ENCODE measurements at regions not wholly inside any gene's neighbourhood (a gene's known extent, or its start where the extent isn't known, plus 50 kb on each side); places are given as distances from the start of the nearest gene placed in this dataset.

- Histone ChIP-seq H3K36me3 (no peaks in the 10 kb centered on the region), H3K9me3 (ENCODE audit: low read depth) (no peaks in the 10 kb centered on the region), H3K4me1 (ENCODE audit: low read depth) (no peaks in the 10 kb centered on the region), H3K4me3 (no peak overlapping the region), H3K27ac (no peak overlapping the region), H3K27me3 (no peaks in the 10 kb centered on the region)
- no peak for DNase-seq (ENCODE audit: low read depth in 1 of 2, low spot score in 1 of 2)
- TF ChIP-seq, protein P1, sequence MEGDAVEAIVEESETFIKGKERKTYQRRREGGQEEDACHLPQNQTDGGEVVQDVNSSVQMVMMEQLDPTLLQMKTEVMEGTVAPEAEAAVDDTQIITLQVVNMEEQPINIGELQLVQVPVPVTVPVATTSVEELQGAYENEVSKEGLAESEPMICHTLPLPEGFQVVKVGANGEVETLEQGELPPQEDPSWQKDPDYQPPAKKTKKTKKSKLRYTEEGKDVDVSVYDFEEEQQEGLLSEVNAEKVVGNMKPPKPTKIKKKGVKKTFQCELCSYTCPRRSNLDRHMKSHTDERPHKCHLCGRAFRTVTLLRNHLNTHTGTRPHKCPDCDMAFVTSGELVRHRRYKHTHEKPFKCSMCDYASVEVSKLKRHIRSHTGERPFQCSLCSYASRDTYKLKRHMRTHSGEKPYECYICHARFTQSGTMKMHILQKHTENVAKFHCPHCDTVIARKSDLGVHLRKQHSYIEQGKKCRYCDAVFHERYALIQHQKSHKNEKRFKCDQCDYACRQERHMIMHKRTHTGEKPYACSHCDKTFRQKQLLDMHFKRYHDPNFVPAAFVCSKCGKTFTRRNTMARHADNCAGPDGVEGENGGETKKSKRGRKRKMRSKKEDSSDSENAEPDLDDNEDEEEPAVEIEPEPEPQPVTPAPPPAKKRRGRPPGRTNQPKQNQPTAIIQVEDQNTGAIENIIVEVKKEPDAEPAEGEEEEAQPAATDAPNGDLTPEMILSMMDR (IDR thresholded peaks at IDR 0.05; ENCODE audit: low read depth, low read length) = no peak
These were observed 590.2 kb upstream of the ATXN7L3B start for GRCh38 chr12:73947326-73948026.

- Histone ChIP-seq H3K4me3 (no peak overlapping the region), H3K36me3 (no peaks in the 10 kb centered on the region), H3K9me3 (ENCODE audit: low read depth) (no peaks in the 10 kb centered on the region), H3K4me1 (ENCODE audit: low read depth) (no peaks in the 10 kb centered on the region), H3K27ac (no peak overlapping the region), H3K27me3 (no peaks in the 10 kb centered on the region)
- TF ChIP-seq, protein P1 (IDR thresholded peaks at IDR 0.05; ENCODE audit: low read depth, low read length) = no peak
- no peak for DNase-seq (ENCODE audit: low read depth in 1 of 2, low spot score in 1 of 2)
These were observed 587.1 kb upstream of the ATXN7L3B start for GRCh38 chr12:73950507-73950906.

- Histone ChIP-seq H3K36me3 (no peaks in the 10 kb centered on the region), H3K27me3 (no peaks in the 10 kb centered on the region), H3K4me3 (no peak overlapping the region), H3K27ac (no peak overlapping the region), H3K9me3 (ENCODE audit: low read depth) (no peaks in the 10 kb centered on the region), H3K4me1 (ENCODE audit: low read depth) (no peaks in the 10 kb centered on the region)
- DNase-seq (ENCODE audit: low read depth in 1 of 2, low spot score in 1 of 2) = no peak
- TF ChIP-seq, protein P1 (IDR thresholded peaks at IDR 0.05; ENCODE audit: low read depth, low read length) = no peak
These were observed 585.5 kb upstream of the ATXN7L3B start for GRCh38 chr12:73951956-73952703.

DNA sequence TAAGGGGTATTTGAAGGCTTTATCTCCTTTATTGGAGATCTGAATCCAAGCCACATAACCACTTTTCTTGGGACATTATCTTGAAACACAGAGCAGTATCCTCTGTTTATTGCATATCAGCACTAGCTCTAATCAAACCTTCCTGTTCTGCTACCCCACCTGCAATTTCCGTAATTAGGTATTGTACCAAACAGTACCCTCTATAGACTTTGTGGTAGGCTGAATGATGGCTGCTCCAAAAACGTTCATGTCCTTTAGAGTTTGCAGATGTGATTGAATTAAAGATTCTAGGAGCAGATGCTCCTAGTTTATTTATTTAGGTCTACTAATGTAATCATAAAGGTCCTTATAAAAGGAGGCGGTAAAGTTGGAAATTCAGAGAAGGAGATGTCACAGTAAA lies 573.0 kb upstream of the ATXN7L3B start:
- no peaks in the 10 kb centered on the region for H3K27me3 ChIP-seq
- no peak overlapping the region for H3K27ac ChIP-seq
- no peak overlapping the region for H3K4me3 ChIP-seq
- no peak for DNase-seq (ENCODE audit: low read depth in 1 of 2, low spot score in 1 of 2)
- H3K9me3 ChIP-seq (ENCODE audit: low read depth) = no peaks in the 10 kb centered on the region
- TF ChIP-seq, protein P1 (IDR thresholded peaks at IDR 0.05; ENCODE audit: low read depth, low read length) = no peak
- H3K4me1 ChIP-seq (ENCODE audit: low read depth) = no peaks in the 10 kb centered on the region
- H3K36me3 ChIP-seq = no peaks in the 10 kb centered on the region

DNA sequence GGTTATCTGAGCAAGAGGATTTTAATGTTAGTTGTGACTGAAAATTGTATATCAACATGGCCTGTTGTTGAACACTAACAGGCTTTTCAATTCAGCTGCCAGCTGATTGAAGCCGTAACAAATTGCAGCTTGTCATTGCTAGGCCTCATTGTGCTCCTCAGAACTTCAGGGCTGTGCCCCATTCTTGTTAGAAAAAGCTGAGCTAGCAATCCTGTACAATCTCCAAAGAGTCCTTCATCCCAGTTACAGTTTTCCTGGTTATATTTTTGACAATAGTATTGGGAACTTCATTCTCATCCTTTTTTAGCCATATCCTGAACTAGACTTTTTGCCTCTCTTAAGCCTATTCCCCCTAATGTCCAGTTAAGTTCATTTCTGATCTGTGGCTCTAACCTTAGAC lies 564.1 kb upstream of the ATXN7L3B start:
- peak overlapping the region; percentile 33 for H3K27ac ChIP-seq
- H3K4me3 ChIP-seq = no peak overlapping the region
- TF ChIP-seq, protein P1 (IDR thresholded peaks at IDR 0.05; ENCODE audit: low read depth, low read length) = no peak
- no peaks in the 10 kb centered on the region for H3K27me3 ChIP-seq
- no peaks in the 10 kb centered on the region for H3K9me3 ChIP-seq (ENCODE audit: low read depth)
- no peaks in the 10 kb centered on the region for H3K4me1 ChIP-seq (ENCODE audit: low read depth)
- no peaks in the 10 kb centered on the region for H3K36me3 ChIP-seq
- peak in 1 of 2 donors; percentile 8 for DNase-seq (ENCODE audit: low read depth in 1 of 2, low spot score in 1 of 2)
